ENCODE measurements at regions not wholly inside any gene's neighbourhood (a gene's known extent, or its start where the extent isn't known, plus 50 kb on each side); places are given as distances from the start of the nearest gene placed in this dataset.
"Not testable (repeated sequence)": the region's sequence is repeated elsewhere in the genome, so short reads cannot be mapped to it uniquely, and the experiment has no call there.

DNA sequence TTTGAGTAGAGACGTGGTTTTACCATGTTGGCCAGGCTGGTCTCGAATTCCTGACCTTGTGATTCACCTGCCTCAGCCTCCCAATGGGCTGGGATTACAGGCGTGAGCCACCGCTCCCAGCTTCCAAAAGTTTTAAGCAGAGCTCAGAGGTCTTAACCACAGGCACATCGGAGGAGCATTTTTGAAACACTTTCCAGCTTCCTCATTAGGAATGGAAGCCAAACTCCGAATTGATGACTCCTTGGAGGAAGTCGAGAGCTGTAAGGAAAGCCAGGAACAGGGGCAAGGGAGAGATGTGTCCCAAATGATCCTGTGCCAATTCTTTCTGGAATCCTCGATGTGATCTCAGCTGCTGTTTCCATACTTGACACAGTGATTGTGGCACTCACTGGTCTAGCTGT, 56.2 kb upstream of the CCZ1B start:
- DNase-seq = not testable (repeated sequence)

DNA sequence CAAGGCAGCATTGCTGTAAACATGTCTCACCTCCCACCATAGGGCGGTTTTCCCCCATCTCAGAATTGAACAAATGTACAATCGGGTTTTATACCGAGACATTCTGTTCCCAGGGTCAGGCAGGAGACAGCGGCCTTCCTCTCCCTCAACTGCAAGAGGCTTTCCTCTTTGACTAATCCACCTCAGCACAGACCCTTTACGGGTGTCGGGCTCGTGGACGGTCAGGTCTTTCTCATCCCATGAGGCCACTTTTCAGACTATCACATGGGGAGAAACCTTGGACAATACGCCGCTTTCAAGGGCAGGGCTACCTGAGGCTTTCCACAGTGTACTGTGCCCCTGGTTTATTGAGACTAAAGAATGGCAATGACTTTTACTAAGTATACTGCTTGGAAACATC, 57.7 kb upstream of the CCZ1B start:
- not testable (repeated sequence) for DNase-seq

DNA sequence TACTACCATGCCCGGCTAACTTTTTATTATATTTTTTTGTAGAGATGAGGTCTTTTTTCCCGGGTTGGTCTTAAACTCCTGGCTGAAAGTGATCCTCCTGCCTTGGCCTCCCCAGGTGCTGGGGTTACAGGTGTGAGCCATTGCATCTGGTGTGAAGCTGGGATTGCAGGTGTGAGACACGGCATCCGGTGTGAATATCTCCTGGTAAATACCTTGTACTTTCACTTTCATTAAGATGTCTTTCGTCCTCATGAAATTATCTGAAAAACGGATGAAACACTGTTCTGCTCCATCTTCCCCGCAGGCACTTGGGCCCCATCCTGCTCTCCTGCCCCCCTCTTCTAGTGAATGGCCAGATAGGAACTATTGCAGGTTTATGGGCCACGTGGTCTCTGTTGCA, 60.1 kb upstream of the CCZ1B start:
- DNase-seq = no peak

- not testable (repeated sequence) for DNase-seq
Observed at GRCh38 chr7:6888267-6889045, 62.4 kb upstream of the CCZ1B start.

GRCh38 chr7:6889252-6889812, 63.3 kb upstream of the CCZ1B start:
- DNase-seq = no peak

DNA sequence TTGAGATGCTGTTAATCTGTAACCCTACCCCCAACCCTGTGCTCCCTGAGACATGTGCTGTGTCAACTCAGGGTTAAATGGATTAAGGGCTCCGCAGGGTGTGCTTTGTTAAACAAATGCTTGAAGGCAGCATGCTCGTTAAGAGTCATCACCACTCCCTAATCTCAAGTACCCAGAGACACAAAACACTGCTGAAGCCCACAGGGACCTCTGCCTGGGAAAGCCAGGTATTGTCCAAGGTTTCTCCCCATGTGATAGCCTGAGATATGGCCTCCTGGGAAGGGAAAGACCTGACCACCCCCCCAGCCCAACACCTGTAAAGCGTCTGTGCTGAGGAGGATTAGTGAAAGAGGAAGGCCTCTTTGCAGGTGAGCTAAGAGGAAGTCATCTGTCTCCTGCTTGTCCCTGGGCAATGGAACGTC, 76.0 kb upstream of the CCZ1B start:
- DNase-seq = not testable (repeated sequence)

- DNase-seq = not testable (repeated sequence)
Observed at GRCh38 chr7:6903289-6903688, 77.2 kb upstream of the CCZ1B start.

GRCh38 chr7:6903792-6904191, 77.7 kb upstream of the CCZ1B start:
- DNase-seq = not testable (repeated sequence)

GRCh38 chr7:6917258-6917657, 91.2 kb upstream of the CCZ1B start:
- no peak for DNase-seq

GRCh38 chr7:6919169-6919568, 93.1 kb upstream of the CCZ1B start:
- not testable (repeated sequence) for DNase-seq

DNA sequence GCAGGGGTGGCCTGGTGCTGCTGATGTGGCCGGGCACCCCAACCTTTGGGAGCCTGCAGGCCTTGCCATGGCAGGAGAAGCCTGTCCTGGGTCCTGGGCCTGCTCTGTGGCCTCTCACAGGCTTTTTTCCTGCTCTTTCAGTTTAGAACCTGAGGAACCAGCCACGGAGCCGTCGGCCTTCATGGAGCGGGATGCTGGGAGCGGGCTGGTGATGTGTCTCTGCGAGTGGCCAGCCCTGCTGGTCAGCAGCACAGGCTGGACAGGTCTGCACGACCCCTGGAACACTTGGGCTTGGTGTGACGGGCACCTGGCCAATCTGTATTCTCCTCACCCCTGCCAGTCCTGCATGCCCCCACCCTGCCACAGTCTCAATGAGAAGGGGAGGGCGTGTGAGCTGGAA, 98.4 kb upstream of the CCZ1B start:
- DNase-seq = not testable (repeated sequence)

- DNase-seq = not testable (repeated sequence)
Observed at GRCh38 chr7:6926193-6927174, 100.4 kb upstream of the CCZ1B start.

DNA sequence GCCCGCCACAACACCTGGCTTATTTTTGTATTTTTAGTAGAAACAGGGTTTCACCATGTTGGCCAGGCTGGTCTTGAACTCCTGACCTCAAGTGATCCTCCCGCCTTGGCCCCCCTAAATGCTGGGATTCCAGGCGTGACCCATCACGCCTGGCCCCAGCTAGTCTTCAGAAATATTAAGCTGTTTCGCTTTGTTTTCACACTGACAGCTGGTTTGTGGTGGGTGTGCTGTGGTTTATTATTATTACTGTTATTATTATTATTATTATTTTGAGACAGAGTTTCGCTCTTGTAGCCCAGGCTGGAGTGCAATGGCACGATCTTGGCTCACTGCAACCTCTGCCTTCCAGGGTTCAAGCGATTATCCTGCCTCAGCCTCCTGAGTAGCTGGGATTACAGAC, 101.6 kb upstream of the CCZ1B start:
- DNase-seq = not testable (repeated sequence)

DNA sequence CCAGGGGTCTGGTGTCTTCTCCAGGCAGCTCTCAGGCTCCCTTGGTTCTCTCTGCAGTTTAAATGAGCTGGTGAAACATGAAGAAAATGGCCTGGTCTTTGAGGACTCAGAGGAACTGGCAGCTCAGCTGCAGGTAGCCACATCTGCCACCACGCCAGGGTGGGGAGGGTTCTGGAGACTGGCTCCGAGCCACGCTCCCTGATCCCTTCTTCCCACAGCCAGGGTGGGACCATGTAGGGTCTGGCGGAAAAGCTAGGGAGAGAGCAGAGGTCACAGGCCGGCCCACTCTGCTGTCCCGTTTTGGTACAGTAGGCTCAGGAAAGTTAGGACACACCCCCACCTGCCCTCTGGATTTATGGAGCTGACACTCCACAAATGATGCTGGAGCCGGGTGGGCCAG, 103.5 kb upstream of the CCZ1B start:
- not testable (repeated sequence) for DNase-seq

GRCh38 chr7:6930081-6930635, 104.1 kb upstream of the CCZ1B start:
- DNase-seq = not testable (repeated sequence)

- peak; percentile 45 for DNase-seq
Observed at GRCh38 chr7:6930787-6931186, 104.7 kb upstream of the CCZ1B start.

GRCh38 chr7:6931456-6931855, 105.4 kb upstream of the CCZ1B start:
- DNase-seq = not testable (repeated sequence)

DNA sequence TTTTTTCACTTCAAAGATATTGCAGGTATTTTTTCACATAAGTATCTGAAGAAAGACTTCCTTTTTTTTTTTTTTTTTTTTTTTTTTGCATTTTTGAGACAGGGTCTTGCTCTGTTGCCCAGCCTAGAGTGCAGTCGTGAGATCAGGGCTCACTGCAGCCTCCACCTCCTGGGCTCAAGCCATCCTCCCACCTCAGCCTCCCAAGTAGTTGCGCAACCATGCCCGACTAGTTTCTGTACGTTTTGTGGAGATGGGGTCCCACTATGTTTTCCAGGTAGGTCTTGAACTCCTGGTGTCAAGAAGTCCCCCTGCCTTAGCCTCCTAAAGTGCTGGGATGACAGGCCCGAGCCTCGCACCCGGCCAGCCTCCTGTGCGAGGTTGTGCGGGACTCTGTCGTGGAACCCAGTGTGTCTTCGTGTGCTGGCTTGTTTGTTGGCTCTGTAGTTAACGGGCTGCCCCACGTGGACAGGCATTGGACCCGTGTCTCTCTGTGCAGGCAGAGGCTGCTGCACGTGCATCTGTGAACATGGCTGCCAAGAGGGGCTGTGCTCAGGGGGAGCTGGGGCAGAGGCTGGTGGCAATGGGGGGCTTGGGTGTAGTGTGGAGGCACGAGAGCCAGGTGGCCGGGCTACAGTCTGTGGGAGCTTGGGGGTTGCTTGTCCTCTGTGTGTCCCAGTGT, 108.0 kb upstream of the CCZ1B start:
- DNase-seq = not testable (repeated sequence)

DNA sequence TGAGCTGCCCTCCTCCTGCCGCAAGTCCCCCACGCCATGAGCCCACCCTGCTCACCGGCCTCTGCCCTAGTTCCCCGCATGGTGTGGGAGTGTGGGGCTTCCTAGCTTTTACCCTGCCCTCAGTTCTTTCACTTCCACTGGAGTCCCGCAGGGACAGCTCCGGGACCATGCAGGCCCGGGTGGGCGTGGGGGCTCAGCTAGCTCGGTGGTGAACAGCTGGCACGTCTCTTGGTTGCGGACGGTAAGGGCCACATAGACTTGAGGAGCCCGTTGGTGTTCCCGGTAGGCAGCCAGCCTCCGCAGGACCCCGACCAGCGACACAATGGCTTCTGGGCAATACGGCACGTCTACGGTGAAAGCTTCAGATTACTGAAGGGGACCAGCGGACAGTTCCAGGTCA, 108.9 kb upstream of the CCZ1B start:
- no peak for DNase-seq

DNA sequence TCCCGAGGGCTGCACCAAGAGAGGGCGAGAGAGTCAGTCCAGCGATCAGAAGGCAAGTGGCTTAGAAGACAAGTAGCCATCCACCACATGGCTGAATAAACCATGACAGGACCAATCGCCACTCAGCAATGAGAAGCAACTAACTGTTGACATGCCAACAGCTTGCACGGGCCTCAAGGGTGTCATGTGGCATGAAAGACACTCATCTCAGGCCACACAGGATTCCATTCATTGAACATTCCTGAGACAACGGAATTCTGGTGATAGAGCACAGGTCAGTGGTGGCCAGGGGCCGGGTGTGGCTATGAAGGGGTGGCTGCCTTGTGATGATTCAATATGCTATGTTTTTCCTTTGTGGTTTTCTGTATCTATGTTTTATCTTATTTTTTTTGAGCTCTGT, 110.6 kb upstream of the CCZ1B start:
- not testable (repeated sequence) for DNase-seq

GRCh38 chr7:6937746-6938145, 111.7 kb upstream of the CCZ1B start:
- DNase-seq = not testable (repeated sequence)

GRCh38 chr7:6938284-6938683, 112.2 kb upstream of the CCZ1B start:
- DNase-seq = peak; percentile 33
